ENCODE measurements at regions not wholly inside any gene's neighbourhood (a gene's known extent, or its start where the extent isn't known, plus 50 kb on each side); places are given as distances from the start of the nearest gene placed in this dataset.

DNA sequence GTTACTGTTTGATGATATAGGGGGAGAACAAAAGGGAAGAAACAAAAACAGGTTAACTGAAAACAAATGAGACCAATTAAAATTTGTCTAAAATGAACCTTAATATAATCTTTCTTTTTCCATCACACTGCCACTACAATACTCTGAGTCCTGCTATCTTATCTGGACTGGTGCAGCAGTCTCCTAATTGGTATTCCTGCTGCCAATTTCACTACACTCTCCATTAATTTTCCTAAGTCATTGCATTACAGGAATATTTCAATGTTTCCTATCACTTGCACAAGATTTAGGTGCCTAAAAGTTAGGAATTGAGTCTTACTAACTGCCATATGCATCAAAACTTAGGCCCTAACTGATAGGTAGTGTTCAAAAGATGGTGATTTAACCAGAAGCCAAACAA lies 884.9 kb upstream of the MGAT4C start:
- Histone ChIP-seq H3K4me1 (ENCODE audit: control insufficient read depth, insufficient read depth, low read length) (0 out of 2 replicates have a peak, but pooled peaks cover 2% of the 10 kb centered on the region), H3K9ac (ENCODE audit: low read depth, low read length) (no peak overlapping the region), H3K4me3 (ENCODE audit: low read depth, low read length) (no peak overlapping the region), H3K36me3 (ENCODE audit: control insufficient read depth, insufficient read depth, low read length) (no peaks in the 10 kb centered on the region), H3K27me3 (ENCODE audit: control insufficient read depth, insufficient read depth, low read length) (no peaks in the 10 kb centered on the region), H3K27ac (ENCODE audit: low read depth, low read length) (no peak overlapping the region), H3K9me3 (ENCODE audit: control insufficient read depth, insufficient read depth, low read length) (0 out of 2 replicates have a peak, but pooled peaks cover 6% of the 10 kb centered on the region)

- H3K9me3 ChIP-seq (ENCODE audit: control insufficient read depth, insufficient read depth, low read length), result 0 out of 2 replicates have a peak, but pooled peaks cover 6% of the 10 kb centered on the region
- H3K9ac ChIP-seq (ENCODE audit: low read depth, low read length), result no peak overlapping the region
- 0 out of 2 replicates have a peak, but pooled peaks cover 2% of the 10 kb centered on the region for H3K4me1 ChIP-seq (ENCODE audit: control insufficient read depth, insufficient read depth, low read length)
- no peak overlapping the region for H3K4me3 ChIP-seq (ENCODE audit: low read depth, low read length)
- H3K36me3 ChIP-seq (ENCODE audit: control insufficient read depth, insufficient read depth, low read length), result no peaks in the 10 kb centered on the region
- H3K27me3 ChIP-seq (ENCODE audit: control insufficient read depth, insufficient read depth, low read length), result no peaks in the 10 kb centered on the region
- H3K27ac ChIP-seq (ENCODE audit: low read depth, low read length), result no peak overlapping the region
Measured at GRCh38 chr12:87140262-87140661, 884.1 kb upstream of the MGAT4C start.

- Histone ChIP-seq H3K9ac (ENCODE audit: low read depth, low read length) (no peak overlapping the region), H3K36me3 (ENCODE audit: control insufficient read depth, insufficient read depth, low read length) (no peaks in the 10 kb centered on the region), H3K4me1 (ENCODE audit: control insufficient read depth, insufficient read depth, low read length) (0 out of 2 replicates have a peak, but pooled peaks cover under 1% of the 10 kb centered on the region), H3K9me3 (ENCODE audit: control insufficient read depth, insufficient read depth, low read length) (0 out of 2 replicates have a peak, but pooled peaks cover 6% of the 10 kb centered on the region), H3K4me3 (ENCODE audit: low read depth, low read length) (no peak overlapping the region), H3K27ac (ENCODE audit: low read depth, low read length) (no peak overlapping the region), H3K27me3 (ENCODE audit: control insufficient read depth, insufficient read depth, low read length) (no peaks in the 10 kb centered on the region)
Measured at GRCh38 chr12:87137220-87137619, 881.0 kb upstream of the MGAT4C start.

GRCh38 chr12:87136330-87136976 lies 880.3 kb upstream of the MGAT4C start:
- H3K9ac ChIP-seq (ENCODE audit: low read depth, low read length), result no peak overlapping the region
- no peaks in the 10 kb centered on the region for H3K4me1 ChIP-seq (ENCODE audit: control insufficient read depth, insufficient read depth, low read length)
- 0 out of 2 replicates have a peak, but pooled peaks cover 6% of the 10 kb centered on the region for H3K9me3 ChIP-seq (ENCODE audit: control insufficient read depth, insufficient read depth, low read length)
- H3K36me3 ChIP-seq (ENCODE audit: control insufficient read depth, insufficient read depth, low read length), result no peaks in the 10 kb centered on the region
- H3K4me3 ChIP-seq (ENCODE audit: low read depth, low read length), result no peak overlapping the region
- no peaks in the 10 kb centered on the region for H3K27me3 ChIP-seq (ENCODE audit: control insufficient read depth, insufficient read depth, low read length)
- H3K27ac ChIP-seq (ENCODE audit: low read depth, low read length), result no peak overlapping the region

GRCh38 chr12:87127272-87127671 lies 871.1 kb upstream of the MGAT4C start:
- H3K27ac ChIP-seq (ENCODE audit: low read depth, low read length), result no peak overlapping the region
- H3K9me3 ChIP-seq (ENCODE audit: control insufficient read depth, insufficient read depth, low read length), result peaks cover 7% of the 10 kb centered on the region
- H3K9ac ChIP-seq (ENCODE audit: low read depth, low read length), result no peak overlapping the region
- H3K4me1 ChIP-seq (ENCODE audit: control insufficient read depth, insufficient read depth, low read length), result no peaks in the 10 kb centered on the region; the same call in 1 of the 2 replicates
- H3K36me3 ChIP-seq (ENCODE audit: control insufficient read depth, insufficient read depth, low read length), result no peaks in the 10 kb centered on the region
- no peaks in the 10 kb centered on the region for H3K27me3 ChIP-seq (ENCODE audit: control insufficient read depth, insufficient read depth, low read length)
- no peak overlapping the region for H3K4me3 ChIP-seq (ENCODE audit: low read depth, low read length)

GRCh38 chr12:87121896-87122295 lies 865.7 kb upstream of the MGAT4C start:
- H3K9ac ChIP-seq (ENCODE audit: low read depth, low read length), result no peak overlapping the region
- peaks cover 3% of the 10 kb centered on the region; the same call in 1 of the 2 replicates for H3K4me1 ChIP-seq (ENCODE audit: control insufficient read depth, insufficient read depth, low read length)
- no peaks in the 10 kb centered on the region for H3K36me3 ChIP-seq (ENCODE audit: control insufficient read depth, insufficient read depth, low read length)
- no peak overlapping the region for H3K27ac ChIP-seq (ENCODE audit: low read depth, low read length)
- no peaks in the 10 kb centered on the region for H3K27me3 ChIP-seq (ENCODE audit: control insufficient read depth, insufficient read depth, low read length)
- H3K4me3 ChIP-seq (ENCODE audit: low read depth, low read length), result no peak overlapping the region
- H3K9me3 ChIP-seq (ENCODE audit: control insufficient read depth, insufficient read depth, low read length), result peaks cover 7% of the 10 kb centered on the region

DNA sequence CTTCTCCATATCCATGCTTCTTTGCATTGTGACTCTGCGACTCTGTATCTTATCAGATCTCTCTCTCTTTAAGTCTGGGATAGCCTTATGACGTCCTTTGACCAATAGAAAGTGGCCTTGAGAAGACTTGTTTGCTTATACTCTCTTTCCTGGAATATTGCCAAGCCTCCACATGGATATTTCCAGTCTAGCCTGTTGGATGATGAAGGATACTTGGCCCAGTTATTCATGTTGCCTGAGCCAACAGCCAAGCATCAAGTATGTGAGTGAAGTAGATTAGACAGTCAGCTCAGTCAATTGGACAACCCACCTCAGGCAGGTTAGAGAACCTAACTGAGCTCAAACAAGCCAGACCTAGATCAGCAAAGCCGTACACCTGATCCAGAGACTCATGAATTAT lies 864.2 kb upstream of the MGAT4C start:
- no peak overlapping the region for H3K27ac ChIP-seq (ENCODE audit: low read depth, low read length)
- no peaks in the 10 kb centered on the region for H3K36me3 ChIP-seq (ENCODE audit: control insufficient read depth, insufficient read depth, low read length)
- H3K27me3 ChIP-seq (ENCODE audit: control insufficient read depth, insufficient read depth, low read length), result no peaks in the 10 kb centered on the region
- no peak overlapping the region for H3K4me3 ChIP-seq (ENCODE audit: low read depth, low read length)
- H3K4me1 ChIP-seq (ENCODE audit: control insufficient read depth, insufficient read depth, low read length), result peaks cover 11% of the 10 kb centered on the region; the same call in 1 of the 2 replicates
- H3K9me3 ChIP-seq (ENCODE audit: control insufficient read depth, insufficient read depth, low read length), result peaks cover 7% of the 10 kb centered on the region
- no peak overlapping the region for H3K9ac ChIP-seq (ENCODE audit: low read depth, low read length)

DNA sequence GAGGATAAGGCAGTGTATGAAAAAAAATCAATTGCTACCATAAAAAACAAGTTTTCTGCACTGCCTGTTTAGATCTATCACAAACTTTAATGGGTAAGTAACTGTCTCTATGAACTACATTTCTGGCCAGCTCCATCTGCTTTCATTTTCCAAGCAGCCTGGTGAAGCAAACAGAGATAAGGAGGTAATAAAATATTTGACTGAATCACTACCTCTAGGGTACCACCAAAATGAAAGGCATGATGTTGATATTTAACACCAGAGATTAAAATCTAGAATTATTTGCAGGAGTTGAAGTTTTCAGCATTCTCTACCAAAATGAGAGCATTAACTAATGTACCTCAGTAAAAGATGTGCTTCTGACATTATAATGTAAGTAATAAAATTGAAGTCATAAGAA lies 863.5 kb upstream of the MGAT4C start:
- Histone ChIP-seq H3K9me3 (ENCODE audit: control insufficient read depth, insufficient read depth, low read length) (peaks cover 7% of the 10 kb centered on the region), H3K27me3 (ENCODE audit: control insufficient read depth, insufficient read depth, low read length) (no peaks in the 10 kb centered on the region), H3K36me3 (ENCODE audit: control insufficient read depth, insufficient read depth, low read length) (no peaks in the 10 kb centered on the region), H3K27ac (ENCODE audit: low read depth, low read length) (no peak overlapping the region), H3K9ac (ENCODE audit: low read depth, low read length) (no peak overlapping the region), H3K4me1 (ENCODE audit: control insufficient read depth, insufficient read depth, low read length) (peaks cover 11% of the 10 kb centered on the region; the same call in 1 of the 2 replicates), H3K4me3 (ENCODE audit: low read depth, low read length) (no peak overlapping the region)

- no peaks in the 10 kb centered on the region for H3K36me3 ChIP-seq (ENCODE audit: control insufficient read depth, insufficient read depth, low read length)
- H3K4me3 ChIP-seq (ENCODE audit: low read depth, low read length), result no peak overlapping the region
- H3K27ac ChIP-seq (ENCODE audit: low read depth, low read length), result no peak overlapping the region
- H3K27me3 ChIP-seq (ENCODE audit: control insufficient read depth, insufficient read depth, low read length), result no peaks in the 10 kb centered on the region
- no peak overlapping the region for H3K9ac ChIP-seq (ENCODE audit: low read depth, low read length)
- H3K9me3 ChIP-seq (ENCODE audit: control insufficient read depth, insufficient read depth, low read length), result no peaks in the 10 kb centered on the region
- H3K4me1 ChIP-seq (ENCODE audit: control insufficient read depth, insufficient read depth, low read length), result peaks cover 11% of the 10 kb centered on the region; the same call in 1 of the 2 replicates
Measured at GRCh38 chr12:87117526-87117925, 861.3 kb upstream of the MGAT4C start.

- Histone ChIP-seq H3K4me1 (ENCODE audit: control insufficient read depth, insufficient read depth, low read length) (peaks cover 11% of the 10 kb centered on the region; the same call in 1 of the 2 replicates), H3K27ac (ENCODE audit: low read depth, low read length) (no peak overlapping the region), H3K4me3 (ENCODE audit: low read depth, low read length) (no peak overlapping the region), H3K9ac (ENCODE audit: low read depth, low read length) (no peak overlapping the region), H3K36me3 (ENCODE audit: control insufficient read depth, insufficient read depth, low read length) (no peaks in the 10 kb centered on the region), H3K9me3 (ENCODE audit: control insufficient read depth, insufficient read depth, low read length) (no peaks in the 10 kb centered on the region), H3K27me3 (ENCODE audit: control insufficient read depth, insufficient read depth, low read length) (no peaks in the 10 kb centered on the region)
Measured at GRCh38 chr12:87116780-87117179, 860.6 kb upstream of the MGAT4C start.

GRCh38 chr12:87112571-87113345 lies 856.6 kb upstream of the MGAT4C start:
- Histone ChIP-seq H3K36me3 (ENCODE audit: control insufficient read depth, insufficient read depth, low read length) (no peaks in the 10 kb centered on the region), H3K4me1 (ENCODE audit: control insufficient read depth, insufficient read depth, low read length) (peaks cover 23% of the 10 kb centered on the region), H3K27ac (ENCODE audit: low read depth, low read length) (no peak overlapping the region), H3K9ac (ENCODE audit: low read depth, low read length) (no peak overlapping the region), H3K4me3 (ENCODE audit: low read depth, low read length) (no peak overlapping the region), H3K27me3 (ENCODE audit: control insufficient read depth, insufficient read depth, low read length) (no peaks in the 10 kb centered on the region), H3K9me3 (ENCODE audit: control insufficient read depth, insufficient read depth, low read length) (no peaks in the 10 kb centered on the region)
